HG02759 (cell line): ENCODE measurements at regions not wholly inside any gene's neighbourhood (a gene's known extent, or its start where the extent isn't known, plus 50 kb on each side); places are given as distances from the start of the nearest gene placed in this dataset.

Experiments
- ATAC-seq: cut with Tn5 transposase; IDR thresholded peaks from one replicate; pipeline ENCODE4 v1.9.1; 2021; ENCODE audit warnings: mild to moderate bottlenecking, moderate library complexity; ENCODE audit not compliant: unreplicated experiment

GRCh38 chr3:117954131-117954530 lies 1080.5 kb downstream of the IGSF11 start:
- no peak for ATAC-seq

- ATAC-seq = no peak
Measured at GRCh38 chr3:117955196-117955595, 1079.5 kb downstream of the IGSF11 start.

- ATAC-seq = no peak
Measured at GRCh38 chr3:117958027-117958426, 1076.6 kb downstream of the IGSF11 start.

GRCh38 chr3:117962750-117963149 lies 1071.9 kb downstream of the IGSF11 start:
- no peak for ATAC-seq

GRCh38 chr3:117963858-117964257 lies 1070.8 kb downstream of the IGSF11 start:
- ATAC-seq = no peak

GRCh38 chr3:117964814-117965213 lies 1069.8 kb downstream of the IGSF11 start:
- ATAC-seq = no peak

- ATAC-seq = no peak
Measured at GRCh38 chr3:117977504-117978228, 1057.0 kb downstream of the IGSF11 start.

GRCh38 chr3:117979466-117979865 lies 1055.2 kb downstream of the IGSF11 start:
- no peak for ATAC-seq

- no peak for ATAC-seq
Measured at GRCh38 chr3:117987256-117987655, 1047.4 kb downstream of the IGSF11 start.

- ATAC-seq = no peak
Measured at GRCh38 chr3:117989982-117990381, 1044.7 kb downstream of the IGSF11 start.

GRCh38 chr3:117990627-117991026 lies 1044.0 kb downstream of the IGSF11 start:
- ATAC-seq = no peak

GRCh38 chr3:117995842-117996437 lies 1038.7 kb downstream of the IGSF11 start:
- ATAC-seq = no peak

- ATAC-seq = peak; percentile 99
Measured at GRCh38 chr3:117997201-117998049, 1037.2 kb downstream of the IGSF11 start.

GRCh38 chr3:117998071-117998470 lies 1036.6 kb downstream of the IGSF11 start:
- ATAC-seq = no peak

- no peak for ATAC-seq
Measured at GRCh38 chr3:118000219-118000618, 1034.4 kb downstream of the IGSF11 start.

- no peak for ATAC-seq
Measured at GRCh38 chr3:118001380-118001779, 1033.3 kb downstream of the IGSF11 start.

GRCh38 chr3:118011910-118012309 lies 1022.7 kb downstream of the IGSF11 start:
- ATAC-seq = no peak

- no peak for ATAC-seq
Measured at GRCh38 chr3:118029049-118029448, 1005.6 kb downstream of the IGSF11 start.

GRCh38 chr3:118036215-118036614 lies 998.4 kb downstream of the IGSF11 start:
- ATAC-seq = no peak

GRCh38 chr3:118055381-118055780 lies 979.3 kb downstream of the IGSF11 start:
- ATAC-seq = no peak

GRCh38 chr3:118057086-118057485 lies 977.6 kb downstream of the IGSF11 start:
- ATAC-seq = no peak

- no peak for ATAC-seq
Measured at GRCh38 chr3:118059096-118059495, 975.5 kb downstream of the IGSF11 start.
